22Rv1 (cell line): ENCODE measurements at regions not wholly inside any gene's neighbourhood (a gene's known extent, or its start where the extent isn't known, plus 50 kb on each side); places are given as distances from the start of the nearest gene placed in this dataset.

Source experiments
- ZFX ChIP-seq: fragments of 450-650 bp; IDR thresholded peaks from 2 replicates; pipeline ENCODE4 v1.6.1; 2017; ENCODE audit warnings: antibody characterized with exemption, borderline replicate concordance
- TF ChIP-seq, protein P1 (sequence below): fragments of 450-650 bp; IDR thresholded peaks from 2 replicates; pipeline ENCODE4 v1.5.1; 2017; ENCODE audit warnings: mild to moderate bottlenecking

DNA sequence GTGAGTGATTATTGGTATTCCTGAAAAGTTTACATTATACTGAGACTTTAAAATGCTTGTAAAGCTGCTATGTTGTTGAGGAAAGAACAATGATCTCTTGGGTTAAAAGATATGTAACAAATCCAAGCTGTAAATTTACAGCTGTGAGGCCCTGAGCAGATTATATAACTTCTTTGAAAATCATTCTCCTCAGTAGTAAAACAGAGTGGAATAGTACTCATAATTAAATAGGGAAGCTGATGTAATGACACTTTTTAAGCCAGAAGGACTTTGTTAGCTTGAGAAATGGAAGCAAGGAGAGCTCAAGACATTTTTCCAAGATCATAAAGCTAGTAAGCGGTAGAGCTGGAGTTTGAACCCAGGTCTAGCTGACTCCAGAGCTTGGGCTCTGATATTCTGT is 363.9 kb downstream of the TMEM135 start:
- TF ChIP-seq, protein P1, sequence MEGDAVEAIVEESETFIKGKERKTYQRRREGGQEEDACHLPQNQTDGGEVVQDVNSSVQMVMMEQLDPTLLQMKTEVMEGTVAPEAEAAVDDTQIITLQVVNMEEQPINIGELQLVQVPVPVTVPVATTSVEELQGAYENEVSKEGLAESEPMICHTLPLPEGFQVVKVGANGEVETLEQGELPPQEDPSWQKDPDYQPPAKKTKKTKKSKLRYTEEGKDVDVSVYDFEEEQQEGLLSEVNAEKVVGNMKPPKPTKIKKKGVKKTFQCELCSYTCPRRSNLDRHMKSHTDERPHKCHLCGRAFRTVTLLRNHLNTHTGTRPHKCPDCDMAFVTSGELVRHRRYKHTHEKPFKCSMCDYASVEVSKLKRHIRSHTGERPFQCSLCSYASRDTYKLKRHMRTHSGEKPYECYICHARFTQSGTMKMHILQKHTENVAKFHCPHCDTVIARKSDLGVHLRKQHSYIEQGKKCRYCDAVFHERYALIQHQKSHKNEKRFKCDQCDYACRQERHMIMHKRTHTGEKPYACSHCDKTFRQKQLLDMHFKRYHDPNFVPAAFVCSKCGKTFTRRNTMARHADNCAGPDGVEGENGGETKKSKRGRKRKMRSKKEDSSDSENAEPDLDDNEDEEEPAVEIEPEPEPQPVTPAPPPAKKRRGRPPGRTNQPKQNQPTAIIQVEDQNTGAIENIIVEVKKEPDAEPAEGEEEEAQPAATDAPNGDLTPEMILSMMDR, result no peak
- no peak for TF ChIP-seq ZFX
